ENCODE measurements at regions not wholly inside any gene's neighbourhood (a gene's known extent, or its start where the extent isn't known, plus 50 kb on each side); places are given as distances from the start of the nearest gene placed in this dataset.

DNA sequence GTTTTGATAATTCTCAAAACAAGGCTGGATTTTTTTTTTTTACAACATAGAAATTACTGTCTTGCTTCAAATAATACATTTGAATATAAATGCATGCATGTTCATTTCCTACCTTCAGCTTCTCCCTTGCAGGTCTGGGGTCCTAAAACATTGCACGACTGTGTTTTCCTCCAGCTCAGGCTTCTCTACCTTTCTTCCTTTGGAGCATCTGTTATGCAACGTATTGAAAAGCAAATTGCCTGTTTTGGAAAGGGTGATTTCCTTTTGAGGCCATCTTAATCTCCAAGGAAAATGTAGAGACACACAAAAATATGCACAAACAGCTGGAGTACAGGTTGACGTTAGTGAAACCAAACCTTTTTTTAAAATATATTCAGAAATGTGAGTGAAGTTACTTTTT is 115.6 kb upstream of the TLL1 start:
- no peak overlapping the region for H3K9ac ChIP-seq (ENCODE audit: insufficient read depth, low read length, poor library complexity, severe bottlenecking)
- H3K27me3 Mint-ChIP-seq (ENCODE audit: low read depth in 3 of 3): no peaks in the 10 kb centered on the region
- no peak for TF ChIP-seq CTCF (IDR thresholded peaks at IDR 0.05)
- H3K4me1 ChIP-seq (ENCODE audit: control insufficient read depth in 1 of 2, insufficient read depth in 2 of 2, low read length in 2 of 2): no peaks in the 10 kb centered on the region
- H3K9me3 Mint-ChIP-seq: peaks cover 0 to 4% (median under 1%) of the 10 kb centered on the region in 7 donors
- H3K27ac Mint-ChIP-seq: no peak overlapping the region
- intact Hi-C loops (cut with micrococcal nuclease): no loop called here
- no peak overlapping the region for H3K4me3 ChIP-seq (replicated peaks in 1 of 3; ENCODE audit: low read depth in 2 of 3, low read length in 3 of 3)
- peaks cover 0 to 3% of the 10 kb centered on the region in 2 donors for H3K9me3 ChIP-seq (replicated peaks in 1 of 2; ENCODE audit: control insufficient read depth in 1 of 2, insufficient read depth in 1 of 2, low read length in 2 of 2)
- H3K4me2 ChIP-seq (replicated peaks; ENCODE audit: extremely low read depth, low read length, poor library complexity, severe bottlenecking): no peak overlapping the region
- no peaks in the 10 kb centered on the region for H3K4me1 Mint-ChIP-seq
- no peaks in the 10 kb centered on the region for H3K79me2 ChIP-seq (ENCODE audit: insufficient read depth, low read length)
- H3K4me3 Mint-ChIP-seq: no peak overlapping the region
- no peak overlapping the region for H2AFZ ChIP-seq (ENCODE audit: insufficient read depth, low read depth, low read length, poor library complexity, severe bottlenecking)
- no CpG with 5 or more reads among the region's 3 CpGs for WGBS (ENCODE audit: insufficient coverage)
- H3K27me3 ChIP-seq (ENCODE audit: control insufficient read depth in 2 of 2, insufficient read depth in 2 of 2, low read length in 2 of 2): no peaks in the 10 kb centered on the region
- no peaks in the 10 kb centered on the region for H3K36me3 ChIP-seq (replicated peaks in 1 of 2; ENCODE audit: control insufficient read depth in 1 of 2, insufficient read depth in 2 of 2, low read length in 2 of 2)
- DNase-seq: no peak
- no peak overlapping the region for H3K27ac ChIP-seq (ENCODE audit: low read depth in 1 of 2, low read length in 2 of 2)
- no peaks in the 10 kb centered on the region for H3K36me3 Mint-ChIP-seq
- H4K20me1 ChIP-seq (ENCODE audit: insufficient read depth, low read length): no peaks in the 10 kb centered on the region

DNA sequence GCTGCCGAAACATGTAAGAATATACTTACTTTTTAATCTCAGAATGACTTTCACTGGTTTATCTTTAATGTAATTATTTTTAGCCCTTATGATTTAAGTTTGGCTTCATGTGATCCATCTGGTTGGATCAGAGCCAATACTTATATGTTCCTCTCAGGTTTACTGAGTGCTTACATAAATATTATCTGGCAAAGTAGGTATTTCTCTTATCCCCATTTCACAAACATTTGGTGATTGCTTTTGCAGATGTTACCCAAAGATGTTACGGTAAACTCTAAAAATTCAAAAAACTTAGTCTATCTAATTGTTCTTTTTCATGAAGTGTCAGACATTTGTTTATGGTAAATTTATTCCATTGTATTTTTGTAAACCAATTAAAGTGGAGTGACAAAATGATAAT is 115.0 kb upstream of the TLL1 start:
- H3K36me3 Mint-ChIP-seq: no peaks in the 10 kb centered on the region

More for the DNA sequence above, 115.0 kb upstream of the TLL1 start:
- H3K4me1 ChIP-seq (ENCODE audit: control insufficient read depth in 1 of 2, insufficient read depth in 2 of 2, low read length in 2 of 2): no peaks in the 10 kb centered on the region
- H3K27me3 ChIP-seq (ENCODE audit: control insufficient read depth in 2 of 2, insufficient read depth in 2 of 2, low read length in 2 of 2): no peaks in the 10 kb centered on the region
- H3K27me3 Mint-ChIP-seq (ENCODE audit: low read depth in 3 of 3): no peaks in the 10 kb centered on the region
- H3K4me3 ChIP-seq (replicated peaks in 1 of 3; ENCODE audit: low read depth in 2 of 3, low read length in 3 of 3): no peak overlapping the region
- no peaks in the 10 kb centered on the region for H3K4me1 Mint-ChIP-seq
- no peak overlapping the region for H3K4me3 Mint-ChIP-seq
- no peak overlapping the region for H3K27ac Mint-ChIP-seq
- no peak for DNase-seq
- H3K9me3 ChIP-seq (replicated peaks in 1 of 2; ENCODE audit: control insufficient read depth in 1 of 2, insufficient read depth in 1 of 2, low read length in 2 of 2): peaks cover 0 to 3% of the 10 kb centered on the region in 2 donors
- H2AFZ ChIP-seq (ENCODE audit: insufficient read depth, low read depth, low read length, poor library complexity, severe bottlenecking): no peak overlapping the region
- H3K79me2 ChIP-seq (ENCODE audit: insufficient read depth, low read length): no peaks in the 10 kb centered on the region
- no peak for TF ChIP-seq CTCF (IDR thresholded peaks at IDR 0.05)
- no peak overlapping the region for H3K9ac ChIP-seq (ENCODE audit: insufficient read depth, low read length, poor library complexity, severe bottlenecking)
- H3K4me2 ChIP-seq (replicated peaks; ENCODE audit: extremely low read depth, low read length, poor library complexity, severe bottlenecking): no peak overlapping the region
- peaks cover 0 to 3% (median 1%) of the 10 kb centered on the region in 7 donors for H3K9me3 Mint-ChIP-seq
- H3K27ac ChIP-seq (ENCODE audit: low read depth in 1 of 2, low read length in 2 of 2): no peak overlapping the region
- no CpG with 5 or more reads among the region's 2 CpGs for WGBS (ENCODE audit: insufficient coverage)
- no peaks in the 10 kb centered on the region for H3K36me3 ChIP-seq (replicated peaks in 1 of 2; ENCODE audit: control insufficient read depth in 1 of 2, insufficient read depth in 2 of 2, low read length in 2 of 2)
- intact Hi-C loops (cut with micrococcal nuclease): no loop called here
- no peaks in the 10 kb centered on the region for H4K20me1 ChIP-seq (ENCODE audit: insufficient read depth, low read length)

Data from CD14-positive monocyte (primary cell).